ENCODE measurements at regions not wholly inside any gene's neighbourhood (a gene's known extent, or its start where the extent isn't known, plus 50 kb on each side); places are given as distances from the start of the nearest gene placed in this dataset.

DNA sequence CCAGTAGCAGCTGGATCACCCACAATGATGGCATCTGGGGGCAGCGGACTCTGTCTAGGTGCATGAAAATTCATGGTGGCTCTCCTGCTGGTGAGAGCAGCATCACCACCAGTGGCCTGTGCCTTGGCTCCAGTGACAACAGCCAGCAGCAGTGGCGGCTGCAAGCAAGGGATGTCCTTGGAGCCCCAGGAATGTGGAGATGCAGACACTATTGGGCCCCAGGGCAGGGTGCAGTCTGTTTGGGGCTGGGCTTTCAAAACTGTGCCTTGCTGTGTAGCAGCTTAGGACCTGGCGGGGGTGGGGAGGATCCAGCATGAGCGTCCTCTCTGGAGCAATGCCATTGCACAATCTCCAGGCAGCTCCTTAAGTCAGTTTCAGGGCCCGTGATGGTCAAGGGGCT, 199.7 kb downstream of the CHD9NB start:
- TF ChIP-seq, protein P1, sequence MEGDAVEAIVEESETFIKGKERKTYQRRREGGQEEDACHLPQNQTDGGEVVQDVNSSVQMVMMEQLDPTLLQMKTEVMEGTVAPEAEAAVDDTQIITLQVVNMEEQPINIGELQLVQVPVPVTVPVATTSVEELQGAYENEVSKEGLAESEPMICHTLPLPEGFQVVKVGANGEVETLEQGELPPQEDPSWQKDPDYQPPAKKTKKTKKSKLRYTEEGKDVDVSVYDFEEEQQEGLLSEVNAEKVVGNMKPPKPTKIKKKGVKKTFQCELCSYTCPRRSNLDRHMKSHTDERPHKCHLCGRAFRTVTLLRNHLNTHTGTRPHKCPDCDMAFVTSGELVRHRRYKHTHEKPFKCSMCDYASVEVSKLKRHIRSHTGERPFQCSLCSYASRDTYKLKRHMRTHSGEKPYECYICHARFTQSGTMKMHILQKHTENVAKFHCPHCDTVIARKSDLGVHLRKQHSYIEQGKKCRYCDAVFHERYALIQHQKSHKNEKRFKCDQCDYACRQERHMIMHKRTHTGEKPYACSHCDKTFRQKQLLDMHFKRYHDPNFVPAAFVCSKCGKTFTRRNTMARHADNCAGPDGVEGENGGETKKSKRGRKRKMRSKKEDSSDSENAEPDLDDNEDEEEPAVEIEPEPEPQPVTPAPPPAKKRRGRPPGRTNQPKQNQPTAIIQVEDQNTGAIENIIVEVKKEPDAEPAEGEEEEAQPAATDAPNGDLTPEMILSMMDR (conservative IDR thresholded peaks at IDR 0.05; ENCODE audit: low read depth, low read length): no peak
- no peak for TF ChIP-seq EZH2 (IDR thresholded peaks at IDR 0.05; ENCODE audit: low read length, unreplicated experiment)

All from PC-3 (cell line).